22Rv1 (cell line): ENCODE measurements at regions not wholly inside any gene's neighbourhood (a gene's known extent, or its start where the extent isn't known, plus 50 kb on each side); places are given as distances from the start of the nearest gene placed in this dataset.

Source experiments
- H3K27ac ChIP-seq: fragments of 450-650 bp; 2 replicates; pipeline ENCODE4 v1.5.1; 2017
- ZFX ChIP-seq: fragments of 450-650 bp; IDR thresholded peaks from 2 replicates; pipeline ENCODE4 v1.6.1; 2017; ENCODE audit warnings: antibody characterized with exemption, borderline replicate concordance
- TF ChIP-seq, protein P1 (sequence below): fragments of 450-650 bp; IDR thresholded peaks from 2 replicates; pipeline ENCODE4 v1.5.1; 2017; ENCODE audit warnings: mild to moderate bottlenecking

DNA sequence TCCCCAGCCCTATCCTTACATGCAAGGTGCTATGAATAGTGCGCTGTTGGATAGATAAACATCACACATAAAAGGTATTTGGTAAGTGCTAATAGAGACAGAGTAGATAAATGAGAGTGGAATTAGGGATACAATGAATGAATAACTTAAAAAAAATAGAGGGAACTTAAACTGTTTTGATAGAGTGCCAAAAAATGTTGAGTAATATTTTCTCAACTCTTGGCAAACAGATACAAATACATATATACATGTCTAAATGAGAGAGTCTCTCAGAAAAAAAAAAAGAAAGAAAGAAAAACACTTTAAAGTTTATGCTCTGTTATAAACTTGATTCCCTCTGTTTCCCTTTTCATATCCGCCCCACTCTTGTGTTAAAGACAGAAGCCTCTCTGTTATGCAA, 667.4 kb downstream of the ROBO2 start:
- TF ChIP-seq, protein P1, sequence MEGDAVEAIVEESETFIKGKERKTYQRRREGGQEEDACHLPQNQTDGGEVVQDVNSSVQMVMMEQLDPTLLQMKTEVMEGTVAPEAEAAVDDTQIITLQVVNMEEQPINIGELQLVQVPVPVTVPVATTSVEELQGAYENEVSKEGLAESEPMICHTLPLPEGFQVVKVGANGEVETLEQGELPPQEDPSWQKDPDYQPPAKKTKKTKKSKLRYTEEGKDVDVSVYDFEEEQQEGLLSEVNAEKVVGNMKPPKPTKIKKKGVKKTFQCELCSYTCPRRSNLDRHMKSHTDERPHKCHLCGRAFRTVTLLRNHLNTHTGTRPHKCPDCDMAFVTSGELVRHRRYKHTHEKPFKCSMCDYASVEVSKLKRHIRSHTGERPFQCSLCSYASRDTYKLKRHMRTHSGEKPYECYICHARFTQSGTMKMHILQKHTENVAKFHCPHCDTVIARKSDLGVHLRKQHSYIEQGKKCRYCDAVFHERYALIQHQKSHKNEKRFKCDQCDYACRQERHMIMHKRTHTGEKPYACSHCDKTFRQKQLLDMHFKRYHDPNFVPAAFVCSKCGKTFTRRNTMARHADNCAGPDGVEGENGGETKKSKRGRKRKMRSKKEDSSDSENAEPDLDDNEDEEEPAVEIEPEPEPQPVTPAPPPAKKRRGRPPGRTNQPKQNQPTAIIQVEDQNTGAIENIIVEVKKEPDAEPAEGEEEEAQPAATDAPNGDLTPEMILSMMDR, result no peak
- TF ChIP-seq ZFX, result no peak
- no peak overlapping the region for H3K27ac ChIP-seq

DNA sequence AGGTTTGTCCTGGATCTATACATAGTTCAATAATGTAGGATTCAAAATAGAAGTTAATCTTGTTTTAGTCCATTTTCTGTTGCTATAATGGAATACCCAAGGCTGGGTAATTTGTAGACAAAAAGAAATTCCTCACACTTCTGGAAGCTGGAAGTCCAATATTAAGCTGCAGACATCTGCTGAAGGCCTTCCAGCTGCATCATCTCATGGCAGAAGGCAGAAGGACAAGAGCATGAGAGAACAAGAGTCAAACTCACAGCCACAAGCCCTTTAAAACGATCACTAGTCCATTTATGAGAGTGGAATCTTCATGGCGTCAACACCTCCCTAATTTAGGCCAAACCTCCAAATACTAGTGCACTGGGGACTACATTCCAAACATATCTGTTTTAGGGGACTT, 669.3 kb downstream of the ROBO2 start:
- TF ChIP-seq, protein P1, result no peak
- no peak for TF ChIP-seq ZFX
- H3K27ac ChIP-seq, result no peak overlapping the region

DNA sequence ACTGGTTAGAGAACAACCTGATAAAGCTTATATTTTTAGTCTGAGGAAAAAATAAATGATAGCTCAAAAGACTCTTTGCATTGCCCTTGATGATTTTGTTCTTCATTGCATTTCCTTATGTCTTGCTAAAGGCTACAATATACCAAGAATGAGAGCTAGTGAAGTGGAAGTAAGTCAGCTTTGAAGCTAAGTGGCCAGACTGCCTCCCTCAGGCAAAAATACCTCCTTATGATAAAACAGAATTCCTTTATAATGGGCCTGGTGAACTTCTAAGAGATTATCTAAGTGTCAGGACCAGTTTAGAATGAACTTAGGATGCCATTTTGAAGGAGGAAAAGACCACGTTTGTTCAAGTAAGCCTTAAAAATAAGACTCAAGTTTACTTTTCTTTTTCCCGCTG, 678.4 kb downstream of the ROBO2 start:
- no peak overlapping the region for H3K27ac ChIP-seq
- TF ChIP-seq ZFX, result no peak
- TF ChIP-seq, protein P1, result no peak

DNA sequence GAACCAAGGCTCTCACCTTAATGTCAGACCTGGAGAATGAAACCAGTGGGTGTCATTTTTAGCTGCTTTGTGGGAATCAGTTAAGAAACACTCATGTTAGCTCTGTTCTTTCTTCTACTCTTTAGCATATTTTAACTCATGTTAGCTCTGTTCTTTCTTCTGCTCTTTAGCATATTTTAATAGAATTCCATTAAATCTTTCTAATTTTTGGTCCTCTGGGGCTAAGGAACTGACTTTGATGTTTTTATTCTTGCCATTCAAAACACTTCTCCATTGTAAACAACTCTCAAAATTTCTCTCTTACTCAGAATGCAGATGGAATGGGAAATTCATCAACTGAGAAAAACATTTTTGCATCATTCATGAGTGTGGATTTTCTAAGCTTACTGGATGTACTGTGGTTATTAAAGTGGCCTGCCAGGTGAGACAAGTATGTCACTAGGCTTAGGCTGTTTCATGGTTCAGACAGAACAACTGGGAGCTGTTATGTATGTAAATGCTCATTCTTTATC, 680.6 kb downstream of the ROBO2 start:
- TF ChIP-seq ZFX, result no peak
- TF ChIP-seq, protein P1, result no peak
- H3K27ac ChIP-seq, result no peak overlapping the region

DNA sequence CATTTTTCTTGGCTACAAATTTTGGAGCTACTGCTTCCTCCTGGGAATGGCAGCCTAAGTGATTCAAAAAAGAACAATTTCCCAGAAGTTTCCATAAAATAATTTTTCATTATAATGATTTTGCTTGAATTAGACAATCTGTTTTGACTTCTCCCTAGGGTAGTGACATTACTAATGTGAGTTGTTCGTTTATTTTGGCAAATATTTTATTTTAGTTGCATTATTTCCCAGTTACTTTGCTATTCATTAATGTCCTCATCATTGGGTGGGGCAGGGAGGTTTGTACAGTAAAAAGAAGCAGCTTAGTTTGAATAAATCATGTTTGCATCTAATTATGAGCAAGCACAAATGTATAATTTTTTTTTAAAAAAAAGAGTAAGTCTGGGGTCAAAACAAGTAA, 686.6 kb downstream of the ROBO2 start:
- H3K27ac ChIP-seq, result no peak overlapping the region
- TF ChIP-seq, protein P1, result no peak
- no peak for TF ChIP-seq ZFX

DNA sequence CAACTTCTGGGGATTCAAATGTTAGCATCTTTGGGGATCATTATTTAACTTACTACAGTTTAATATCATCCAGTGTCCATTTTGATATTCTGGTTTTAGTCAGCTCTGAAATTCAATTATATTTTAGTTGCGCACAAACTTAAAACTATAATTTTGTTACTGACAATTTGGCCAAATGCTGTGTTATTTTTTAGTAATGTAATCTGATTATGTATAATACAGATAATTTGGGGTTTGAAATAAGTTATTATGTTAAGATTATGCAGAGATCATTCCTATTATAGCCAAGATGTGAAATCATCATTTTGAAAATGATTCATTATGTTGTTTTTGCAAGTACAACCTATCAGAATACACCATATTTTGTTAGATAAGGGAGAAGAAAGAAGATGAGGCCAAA, 706.1 kb downstream of the ROBO2 start:
- no peak overlapping the region for H3K27ac ChIP-seq
- TF ChIP-seq, protein P1, result no peak
- TF ChIP-seq ZFX, result no peak

DNA sequence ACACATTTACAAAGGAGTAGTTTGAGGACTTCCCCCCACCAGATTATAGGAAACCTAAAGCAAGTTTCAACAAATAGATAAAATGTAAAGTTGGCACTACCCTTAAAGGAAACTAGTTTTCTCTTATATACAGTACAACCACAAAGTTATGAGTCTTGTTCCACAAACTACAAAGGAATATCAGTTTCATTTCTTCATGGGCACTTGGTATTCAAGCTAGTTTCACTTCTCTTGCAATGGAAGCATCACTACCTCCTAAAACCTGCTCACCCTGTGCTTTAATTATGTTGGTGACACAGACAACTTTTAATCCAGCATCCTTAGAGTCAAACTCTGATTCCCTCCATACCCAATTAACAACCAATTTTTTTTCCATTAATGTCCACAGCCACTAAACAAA, 707.0 kb downstream of the ROBO2 start:
- H3K27ac ChIP-seq, result no peak overlapping the region
- no peak for TF ChIP-seq ZFX
- TF ChIP-seq, protein P1, result no peak

DNA sequence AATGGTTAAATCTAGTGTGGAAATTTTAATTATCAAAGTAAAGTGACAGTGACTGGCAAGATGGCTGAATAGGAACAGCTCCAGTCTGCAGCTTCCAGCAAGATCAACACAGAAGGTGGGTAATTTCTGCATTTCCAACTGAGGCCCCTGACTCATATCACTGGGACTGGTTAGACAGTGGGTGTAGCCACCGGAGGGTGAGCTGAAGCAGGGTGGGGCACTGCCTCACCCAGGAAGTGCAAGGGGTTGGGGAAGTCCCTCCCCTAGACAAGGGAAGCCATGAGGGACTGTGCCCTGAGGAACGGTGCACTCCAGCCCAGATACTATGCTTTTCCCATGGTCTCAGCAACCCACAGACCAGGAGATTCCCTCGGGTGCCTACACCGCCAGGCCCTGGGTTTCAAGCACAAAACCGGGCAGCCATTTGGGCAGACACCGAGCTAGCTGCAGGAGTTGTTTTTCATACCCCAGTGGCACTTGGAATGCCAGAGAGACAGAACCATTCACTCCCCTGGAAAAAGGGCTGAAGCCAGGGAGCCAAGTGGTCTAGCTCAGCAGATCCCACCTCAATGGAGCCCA, 716.6 kb downstream of the ROBO2 start:
- H3K27ac ChIP-seq, result peak overlapping the region; percentile 60
